NCI-H1417 (cell line): ENCODE measurements at regions not wholly inside any gene's neighbourhood (a gene's known extent, or its start where the extent isn't known, plus 50 kb on each side); places are given as distances from the start of the nearest gene placed in this dataset.

Experiments
- DNase-seq, 3 experiments: peaks; one replicate each; lab custom pipeline; 2025; lab: John Stamatoyannopoulos, UW

DNA sequence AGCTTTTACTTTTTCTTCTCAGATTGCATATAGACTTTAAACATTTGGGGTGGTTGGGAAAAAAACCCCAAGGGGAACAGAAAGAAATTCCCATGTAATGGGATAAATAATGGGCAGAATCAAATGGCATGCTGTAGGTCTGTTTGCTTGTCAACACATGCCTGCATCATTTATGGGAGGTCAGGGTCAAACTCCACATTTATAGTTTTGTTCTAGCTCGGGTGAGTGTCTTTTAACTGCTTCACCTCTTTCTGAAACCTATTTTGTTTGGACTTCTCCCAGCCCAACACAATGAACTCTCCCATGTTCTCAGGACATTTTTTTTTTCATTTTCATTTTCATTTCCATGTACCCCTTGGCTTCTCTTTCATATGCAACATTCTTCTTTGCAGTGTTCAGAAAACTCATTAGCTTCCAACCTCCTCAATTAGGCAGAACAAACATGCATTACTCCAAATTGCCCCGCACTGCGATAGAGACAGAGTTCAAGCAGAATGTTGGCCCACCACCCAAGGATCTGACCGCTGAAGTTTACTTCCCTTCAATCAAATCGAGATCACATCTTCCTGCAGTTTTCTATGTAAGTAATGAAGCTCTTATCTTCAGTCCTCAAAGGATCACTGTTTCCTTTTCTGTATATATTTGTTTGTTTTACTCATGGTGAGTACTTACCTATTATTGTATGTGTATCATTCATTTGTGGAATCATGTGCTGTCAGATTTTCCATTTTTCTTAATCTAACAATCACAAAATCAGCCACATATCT is 354.6 kb downstream of the ZSWIM6 start:
- peak in 1 of 3 experiments; percentile 2 for DNase-seq

- no peak for DNase-seq
These were observed 355.3 kb downstream of the ZSWIM6 start for GRCh38 chr5:61687371-61687770.

DNA sequence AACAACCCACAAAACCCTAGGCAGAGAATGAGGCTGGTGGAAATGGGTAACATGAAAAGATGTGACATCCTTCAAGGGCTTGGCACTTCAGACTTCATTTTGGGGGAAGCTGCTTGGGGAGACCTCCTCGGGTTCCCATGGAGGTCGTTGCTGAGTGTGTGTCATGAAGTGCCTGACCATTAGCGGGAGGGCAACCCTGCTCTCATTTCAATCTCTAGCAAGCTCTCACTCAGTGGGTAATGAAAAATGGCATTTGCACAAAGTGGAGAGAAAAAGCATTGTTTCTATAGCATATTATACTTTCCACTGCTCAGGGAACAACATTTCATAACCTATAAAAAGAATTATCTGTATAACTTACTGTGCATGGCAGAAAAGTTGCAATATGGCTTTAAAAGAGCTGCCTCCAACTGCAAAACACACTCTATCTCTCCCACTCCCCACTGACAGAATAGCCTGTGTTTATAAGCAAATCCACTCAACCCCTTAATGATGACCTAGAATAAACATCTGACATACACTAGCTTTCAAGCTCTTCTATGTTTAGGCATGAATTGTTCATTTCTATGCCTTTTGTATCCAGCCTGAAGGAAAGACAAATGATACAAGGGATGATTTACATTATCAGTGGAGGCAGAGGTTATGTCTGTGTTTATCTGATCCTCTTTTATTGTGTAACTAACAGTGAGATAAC is 357.2 kb downstream of the ZSWIM6 start:
- DNase-seq: peak in 1 of 3 experiments; percentile 2

DNA sequence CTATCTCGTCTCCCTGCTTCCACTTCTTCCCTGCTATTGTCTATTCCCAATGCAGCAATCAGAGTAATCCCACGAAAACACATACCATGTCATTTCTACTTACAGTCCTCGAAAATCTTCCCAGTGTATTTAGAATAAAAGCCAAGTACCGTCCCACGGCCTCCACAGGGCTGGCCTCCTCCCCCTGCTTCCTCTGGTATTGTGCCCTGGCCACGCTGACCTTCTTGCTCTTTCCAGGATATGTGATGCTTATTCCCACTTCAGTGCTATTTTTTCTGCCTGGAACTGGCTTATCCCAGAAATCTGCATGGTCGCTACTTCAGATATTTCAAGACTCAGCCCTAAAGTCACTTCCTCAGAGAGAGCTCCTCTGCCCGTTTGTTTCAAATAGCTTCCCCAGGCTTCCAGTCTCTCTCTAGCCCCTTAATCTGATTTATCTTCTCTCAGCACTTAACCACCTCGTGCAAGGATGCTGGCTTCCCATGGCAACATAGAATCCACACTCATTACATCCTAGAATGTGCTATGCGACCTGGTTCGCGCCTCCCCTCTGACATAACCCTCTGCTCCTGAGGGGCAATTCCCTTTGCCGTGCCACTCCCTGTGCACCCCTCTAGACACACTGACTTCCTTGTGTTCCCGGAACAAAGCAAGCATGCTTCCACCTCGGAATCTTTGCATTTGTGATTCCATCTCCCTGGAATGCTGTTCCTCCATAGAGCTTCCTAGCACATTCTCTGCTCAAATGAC is 365.9 kb downstream of the ZSWIM6 start:
- DNase-seq: no peak

GRCh38 chr5:61701877-61702602 is 370.0 kb downstream of the ZSWIM6 start:
- no peak for DNase-seq

DNA sequence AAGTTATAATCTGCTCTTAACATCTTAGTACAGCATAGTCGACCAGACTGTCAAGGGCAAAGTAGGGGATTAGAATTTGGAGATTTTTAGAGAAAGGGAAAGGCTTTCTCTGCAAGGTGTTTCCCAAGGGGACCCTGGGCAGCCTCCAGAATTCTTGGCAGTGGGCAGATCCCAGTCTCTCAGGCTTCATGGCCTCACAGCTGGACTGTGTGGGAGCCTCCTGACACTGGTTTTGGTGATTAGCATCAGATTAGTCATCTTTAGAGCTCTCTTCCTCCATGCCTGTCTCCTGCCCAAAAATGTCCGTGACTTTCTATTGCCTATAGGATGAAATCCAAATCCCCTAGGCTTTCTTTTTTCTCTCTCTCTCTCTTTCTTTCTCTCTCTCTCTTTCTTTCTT is 370.7 kb downstream of the ZSWIM6 start:
- no peak for DNase-seq

DNA sequence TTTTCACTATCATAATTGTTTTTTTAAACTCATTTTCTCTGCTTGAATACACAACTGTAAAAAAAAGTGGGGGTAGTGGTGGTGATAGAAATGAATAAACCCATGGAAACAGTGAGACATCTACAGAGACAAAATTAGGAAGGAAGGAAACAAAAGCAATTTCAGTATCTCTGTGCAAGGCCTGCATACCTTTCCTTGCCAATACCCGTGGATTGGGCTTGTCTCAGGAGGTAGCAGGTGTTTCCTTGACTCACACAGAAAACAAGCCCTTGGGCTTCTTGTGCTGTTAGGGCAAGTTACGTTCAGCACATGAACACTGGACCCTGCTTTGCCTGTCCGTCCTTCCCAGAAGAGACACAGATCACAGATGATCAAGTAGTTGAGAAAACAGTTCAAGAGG is 372.2 kb downstream of the ZSWIM6 start:
- DNase-seq: no peak

DNA sequence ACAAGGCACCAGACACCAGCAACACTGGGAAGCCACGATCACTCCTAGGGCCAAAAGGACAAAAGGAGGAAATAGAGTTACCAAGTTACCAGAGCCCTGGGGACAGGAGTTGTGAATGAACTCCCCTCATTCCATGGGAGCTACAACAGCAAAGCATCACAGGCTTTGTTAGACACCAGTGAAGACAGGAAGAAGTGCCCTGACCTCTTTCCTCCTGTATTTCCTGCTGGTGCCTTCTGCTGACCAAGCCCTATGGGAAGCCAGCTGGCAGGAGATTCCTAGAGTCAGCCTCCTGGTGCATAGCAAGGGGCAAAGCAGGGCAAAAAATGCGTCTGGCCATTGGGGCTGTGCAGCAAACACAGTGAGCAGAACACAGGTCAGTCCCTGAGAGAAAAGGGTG is 374.7 kb downstream of the ZSWIM6 start:
- no peak for DNase-seq

- DNase-seq: no peak
These were observed 387.1 kb downstream of the ZSWIM6 start for GRCh38 chr5:61719124-61719523.

DNA sequence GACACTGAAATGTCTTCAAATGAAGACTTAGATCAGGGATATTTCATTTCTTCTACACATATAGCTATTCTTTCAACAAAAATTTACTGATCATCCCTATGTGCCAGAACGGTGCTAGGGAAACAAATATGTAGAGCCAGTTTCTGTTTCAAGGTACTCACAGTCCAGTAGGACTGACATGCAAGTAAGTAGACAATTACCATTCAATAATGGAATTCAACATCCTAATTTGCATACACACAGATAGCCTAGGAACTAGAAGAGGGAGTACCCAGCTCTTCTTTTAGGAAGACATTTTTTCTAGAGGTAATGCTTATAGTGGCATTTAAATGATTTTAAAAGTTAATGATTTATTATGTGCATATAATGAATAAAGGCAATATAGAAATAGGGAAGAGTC is 388.8 kb downstream of the ZSWIM6 start:
- DNase-seq: no peak

DNA sequence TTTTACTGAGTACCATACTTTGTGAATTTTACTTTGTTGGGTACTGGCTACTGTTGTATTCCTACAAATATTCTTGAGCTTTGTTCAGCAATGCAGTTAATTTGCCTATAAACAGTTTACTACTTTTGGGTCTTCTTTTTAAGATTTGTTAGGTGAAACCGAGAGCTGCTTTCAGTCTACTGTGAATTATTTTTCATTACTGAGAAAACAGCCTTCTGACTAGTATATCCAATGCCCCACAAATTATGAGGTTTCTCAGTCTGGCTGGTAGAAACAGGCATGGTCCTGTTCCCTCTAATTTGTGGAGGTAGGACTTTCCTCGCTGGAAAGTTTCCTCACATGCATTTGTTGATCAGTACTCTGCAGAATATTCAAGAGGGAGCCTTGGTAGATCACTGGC is 392.0 kb downstream of the ZSWIM6 start:
- DNase-seq: no peak

- no peak for DNase-seq
These were observed 396.2 kb downstream of the ZSWIM6 start for GRCh38 chr5:61728287-61728686.

GRCh38 chr5:61730866-61731265 is 398.8 kb downstream of the ZSWIM6 start:
- DNase-seq: no peak

DNA sequence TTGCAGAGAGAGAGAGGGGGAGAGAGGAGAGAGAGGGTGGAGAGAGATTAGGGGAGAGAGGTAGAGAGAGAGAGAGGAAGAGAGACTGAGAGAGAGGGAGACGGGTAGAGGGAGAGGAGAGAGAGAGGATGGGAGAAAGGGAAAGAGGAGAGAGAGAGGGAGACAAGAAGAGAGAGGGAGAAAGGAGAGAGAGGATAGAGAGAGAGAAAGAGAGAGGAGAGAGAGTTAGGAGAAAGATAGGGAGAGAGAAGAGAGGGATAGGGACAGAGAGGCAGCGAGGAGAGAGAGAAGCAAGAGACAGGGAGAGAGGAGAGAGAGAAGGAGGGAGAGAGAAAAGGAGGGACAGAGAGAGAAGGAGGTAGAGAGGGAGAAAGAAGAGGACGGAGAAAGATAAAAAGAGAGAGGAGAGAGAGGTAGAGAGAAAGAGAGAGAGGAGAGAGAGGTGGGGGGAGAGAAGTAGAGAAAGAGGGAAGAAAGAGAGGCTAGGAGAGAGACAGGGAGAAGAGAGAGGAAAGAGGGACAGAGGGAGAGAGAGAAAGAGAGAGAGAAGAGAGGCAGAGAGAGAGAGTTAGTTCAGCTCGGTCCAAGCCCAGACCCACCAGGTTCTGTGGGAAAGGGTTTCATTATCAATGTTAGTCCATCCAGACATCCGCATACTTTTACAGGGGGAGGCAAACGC is 399.3 kb downstream of the ZSWIM6 start:
- no peak for DNase-seq

- no peak for DNase-seq
These were observed 399.9 kb downstream of the ZSWIM6 start for GRCh38 chr5:61731946-61732314.

DNA sequence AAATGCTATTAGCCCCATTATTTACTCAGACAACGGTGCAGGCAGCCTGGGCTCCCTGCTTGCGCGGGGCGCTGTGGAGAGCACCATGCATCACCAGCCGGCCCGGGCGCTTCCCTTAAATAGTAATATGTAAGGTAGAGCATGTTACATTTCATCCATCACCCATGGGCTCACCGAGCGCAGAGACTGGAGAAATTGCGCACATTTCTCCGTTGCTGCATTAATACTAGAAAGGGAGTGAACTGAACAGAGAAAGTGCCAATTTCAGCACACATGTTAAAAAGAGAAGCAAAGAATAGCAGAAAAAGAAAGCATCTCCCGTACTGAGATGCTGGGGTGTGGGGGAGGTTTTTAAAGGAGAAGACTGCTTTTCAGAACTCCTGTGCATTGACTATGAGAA is 400.3 kb downstream of the ZSWIM6 start:
- no peak for DNase-seq

- DNase-seq: no peak
These were observed 400.7 kb downstream of the ZSWIM6 start for GRCh38 chr5:61732796-61733195.

DNA sequence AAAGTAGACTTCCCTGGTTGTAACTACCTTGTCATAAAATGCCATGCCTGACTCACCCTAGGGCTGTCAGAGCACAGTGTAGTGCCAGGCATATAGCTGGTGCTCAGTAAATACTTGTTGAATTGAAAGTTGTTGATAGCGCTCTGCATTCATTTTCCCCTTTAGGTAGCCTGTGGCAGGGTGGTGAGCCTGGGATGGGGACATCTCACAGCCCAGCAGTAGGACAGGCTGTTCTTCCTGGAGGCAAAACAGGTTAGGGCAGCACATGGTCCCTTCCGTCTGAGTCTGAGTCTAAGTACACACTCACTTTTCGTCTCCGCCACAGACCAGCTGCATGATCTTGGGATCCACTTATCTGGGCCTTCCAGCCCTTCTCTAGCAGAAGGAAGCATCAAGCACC is 401.9 kb downstream of the ZSWIM6 start:
- no peak for DNase-seq

GRCh38 chr5:61734966-61735365 is 402.9 kb downstream of the ZSWIM6 start:
- no peak for DNase-seq

- no peak for DNase-seq
These were observed 403.5 kb downstream of the ZSWIM6 start for GRCh38 chr5:61735531-61735930.

GRCh38 chr5:61735995-61736394 is 403.9 kb downstream of the ZSWIM6 start:
- DNase-seq: no peak
